ENCODE measurements at regions not wholly inside any gene's neighbourhood (a gene's known extent, or its start where the extent isn't known, plus 50 kb on each side); places are given as distances from the start of the nearest gene placed in this dataset.

GRCh38 chr11:126136507-126136906 lies 73.8 kb upstream of the CDON start:
- H3K9me3 ChIP-seq (ENCODE audit: control insufficient read depth, low read depth, low read length), result no peaks in the 10 kb centered on the region
- peak overlapping the region in 1 of 3 experiments; percentile 65; a peak in 1 of 7 replicates for H3K27ac Mint-ChIP-seq
- no peaks in the 10 kb centered on the region for H3K9me3 Mint-ChIP-seq
- no peaks in the 10 kb centered on the region for H3K36me3 Mint-ChIP-seq (ENCODE audit: insufficient read depth in 1 of 3, low read depth in 3 of 3)
- no peak overlapping the region for H3K27ac ChIP-seq (ENCODE audit: insufficient read length, low read depth, low read length)
- H2BK12ac ChIP-seq (ENCODE audit: insufficient read length, low read depth, low read length), result no peak overlapping the region
- no peak overlapping the region for H3T11ph ChIP-seq (ENCODE audit: low read length)
- H2AK5ac ChIP-seq (ENCODE audit: insufficient read length, low read length), result no peak overlapping the region
- no peak overlapping the region for H2BK120ac ChIP-seq (ENCODE audit: low read depth, low read length, poor library complexity, severe bottlenecking)
- no peak overlapping the region for H3K9ac ChIP-seq (ENCODE audit: extremely low read depth, insufficient read length, low read length)
- no peak overlapping the region for H3K23ac ChIP-seq (ENCODE audit: insufficient read length, low read depth, low read length)
- no peak for DNase-seq
- peaks cover 7% of the 10 kb centered on the region for H3K27me3 Mint-ChIP-seq (ENCODE audit: low read depth)
- H4K5ac ChIP-seq (ENCODE audit: insufficient read length, low read depth, low read length), result no peak overlapping the region
- no peak overlapping the region for H2BK15ac ChIP-seq (ENCODE audit: low read depth, low read length)
- no peaks in the 10 kb centered on the region for H3K27me3 ChIP-seq (ENCODE audit: insufficient read depth, low read length)
- no CpG with 5 or more reads among the region's 10 CpGs for WGBS (ENCODE audit: extremely low coverage, insufficient read length, low lambda C conversion rate)
- H3K14ac ChIP-seq (ENCODE audit: insufficient read depth, low read length), result no peak overlapping the region
- no peak overlapping the region for H3K4ac ChIP-seq (ENCODE audit: low read depth, low read length)
- H3K79me1 ChIP-seq (ENCODE audit: insufficient read depth, low read depth, low read length, poor library complexity, severe bottlenecking), result no peaks in the 10 kb centered on the region
- H2BK20ac ChIP-seq (ENCODE audit: low read depth, low read length, poor library complexity, severe bottlenecking), result no peak overlapping the region
- H2AFZ ChIP-seq (ENCODE audit: low read length), result no peak overlapping the region
- no peaks in the 10 kb centered on the region for H4K20me1 ChIP-seq (ENCODE audit: control insufficient read depth, insufficient read depth, insufficient read length)
- no peaks in the 10 kb centered on the region for H3K23me2 ChIP-seq (ENCODE audit: insufficient read length, low read depth, low read length, poor library complexity, severe bottlenecking)
- no peak overlapping the region for H4K8ac ChIP-seq (replicated peaks; ENCODE audit: insufficient read length, low read depth, low read length)
- no peak for TF ChIP-seq CTCF (conservative IDR thresholded peaks at IDR 0.05)
- H3K4me1 Mint-ChIP-seq, result peaks cover 51 to 66% of the 10 kb centered on the region in 2 experiments
- H2BK5ac ChIP-seq (ENCODE audit: insufficient read length, low read length), result no peak overlapping the region
- peaks cover 13% of the 10 kb centered on the region; the same call in 1 of the 2 replicates for H3K4me1 ChIP-seq (ENCODE audit: insufficient read depth, low read length)
- no peak overlapping the region for H3K56ac ChIP-seq (ENCODE audit: insufficient read length, low read depth, low read length)
- no peak overlapping the region for H4K91ac ChIP-seq (ENCODE audit: insufficient read length, low read depth, low read length)
- H3K79me2 ChIP-seq (ENCODE audit: insufficient read depth, low read length), result no peaks in the 10 kb centered on the region
- H3K4me2 ChIP-seq (ENCODE audit: insufficient read depth, insufficient read length, low read length), result no peak overlapping the region
- no peak overlapping the region for H3K4me3 Mint-ChIP-seq
- no peak overlapping the region for H3K18ac ChIP-seq (ENCODE audit: insufficient read length, low read depth, low read length)

All from H9 (cell line).